Subcutaneous abdominal adipose tissue (tissue), 5 donors: ENCODE measurements at regions not wholly inside any gene's neighbourhood (a gene's known extent, or its start where the extent isn't known, plus 50 kb on each side); places are given as distances from the start of the nearest gene placed in this dataset.

Source experiments
- H3K27ac ChIP-seq: one replicate; pipeline ENCODE4 v1.7.0; 2013; ENCODE audit warnings: low read depth, mild to moderate bottlenecking, inconsistent platforms, low read length, moderate library complexity
- H3K27me3 ChIP-seq, 5 donors: one replicate each; pipeline ENCODE4 v1.7.0; 2013; ENCODE audit warnings: low read length in 5 of 5, inconsistent platforms in 1 of 5; ENCODE audit not compliant: control insufficient read depth in 5 of 5, insufficient read depth in 4 of 5
- H3K36me3 ChIP-seq, 5 donors: one replicate each; pipeline ENCODE4 v1.7.0; 2013; ENCODE audit warnings: low read length in 5 of 5; ENCODE audit not compliant: control insufficient read depth in 5 of 5, insufficient read depth in 5 of 5
- H3K4me1 ChIP-seq, 5 donors: one replicate each; pipeline ENCODE4 v1.7.0; 2013; ENCODE audit warnings: low read length in 5 of 5, mild to moderate bottlenecking in 3 of 5, moderate library complexity in 1 of 5; ENCODE audit not compliant: control insufficient read depth in 5 of 5, insufficient read depth in 5 of 5
- H3K4me3 ChIP-seq, 5 donors: one replicate each; pipeline ENCODE4 v1.7.0; 2013; ENCODE audit warnings: low read length in 5 of 5, low read depth in 1 of 5
- H3K9ac ChIP-seq, 5 donors: one replicate each; pipeline ENCODE4 v1.7.0; 2013; ENCODE audit warnings: low read length in 5 of 5, mild to moderate bottlenecking in 4 of 5, moderate library complexity in 3 of 5
- H3K9me3 ChIP-seq, 5 donors: one replicate each; pipeline ENCODE4 v1.7.0; 2013; ENCODE audit warnings: low read length in 5 of 5; ENCODE audit not compliant: control insufficient read depth in 5 of 5
- donor health status: healthy.
- donor health status: healthy.
- donor health status: healthy.
- donor health status: healthy.
- donor health status: healthy.

DNA sequence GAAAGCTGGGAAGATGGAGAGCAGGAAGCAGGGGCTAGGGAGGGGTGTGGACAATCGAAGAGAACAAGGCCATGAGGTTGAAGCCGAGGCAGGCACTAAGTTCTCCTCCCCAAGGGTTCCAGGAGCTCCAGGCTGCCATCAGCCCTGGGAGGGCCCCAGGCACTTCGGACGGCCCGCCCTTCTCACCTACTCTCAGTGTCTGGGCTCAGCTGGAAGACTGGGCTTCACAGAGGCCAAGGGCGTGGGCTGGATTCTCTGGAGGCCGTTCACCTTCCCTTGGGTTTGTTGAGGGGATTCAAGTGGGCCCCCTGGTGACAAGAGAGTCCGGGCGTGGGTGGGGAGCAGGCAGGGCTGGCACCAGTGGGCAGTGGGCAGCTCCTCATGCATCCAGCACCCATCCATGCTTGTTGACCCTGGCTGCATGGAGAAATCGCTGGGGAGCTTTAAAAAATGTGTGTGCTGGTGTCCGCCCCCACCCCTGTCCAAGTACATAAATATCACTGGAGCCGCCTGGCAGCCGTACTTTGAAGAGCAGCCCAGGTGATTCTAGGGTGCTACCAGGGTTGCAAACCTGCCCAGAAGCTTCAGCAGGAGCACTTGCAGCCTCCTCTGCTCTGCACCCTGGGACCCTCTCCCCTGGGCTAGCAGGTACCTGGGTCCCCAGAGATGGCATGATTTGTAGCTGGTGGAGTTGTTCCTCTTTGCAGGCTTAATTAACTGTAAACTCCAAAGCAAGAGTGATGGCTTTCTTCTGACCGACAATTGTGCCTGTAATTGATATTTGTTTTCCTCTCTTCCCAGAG lies 74.3 kb downstream of the RTL6 start:
- peaks cover 0 to 31% (median 1%) of the 10 kb centered on the region in 5 donors for H3K4me1 ChIP-seq
- peaks cover 6 to 29% (median 9%) of the 10 kb centered on the region in 5 donors for H3K27me3 ChIP-seq
- H3K9ac ChIP-seq = no peak overlapping the region
- no peaks in the 10 kb centered on the region for H3K36me3 ChIP-seq
- H3K9me3 ChIP-seq = peaks cover 0 to 23% (median 16%) of the 10 kb centered on the region in 5 donors
- H3K27ac ChIP-seq = no peak overlapping the region
- no peak overlapping the region for H3K4me3 ChIP-seq

DNA sequence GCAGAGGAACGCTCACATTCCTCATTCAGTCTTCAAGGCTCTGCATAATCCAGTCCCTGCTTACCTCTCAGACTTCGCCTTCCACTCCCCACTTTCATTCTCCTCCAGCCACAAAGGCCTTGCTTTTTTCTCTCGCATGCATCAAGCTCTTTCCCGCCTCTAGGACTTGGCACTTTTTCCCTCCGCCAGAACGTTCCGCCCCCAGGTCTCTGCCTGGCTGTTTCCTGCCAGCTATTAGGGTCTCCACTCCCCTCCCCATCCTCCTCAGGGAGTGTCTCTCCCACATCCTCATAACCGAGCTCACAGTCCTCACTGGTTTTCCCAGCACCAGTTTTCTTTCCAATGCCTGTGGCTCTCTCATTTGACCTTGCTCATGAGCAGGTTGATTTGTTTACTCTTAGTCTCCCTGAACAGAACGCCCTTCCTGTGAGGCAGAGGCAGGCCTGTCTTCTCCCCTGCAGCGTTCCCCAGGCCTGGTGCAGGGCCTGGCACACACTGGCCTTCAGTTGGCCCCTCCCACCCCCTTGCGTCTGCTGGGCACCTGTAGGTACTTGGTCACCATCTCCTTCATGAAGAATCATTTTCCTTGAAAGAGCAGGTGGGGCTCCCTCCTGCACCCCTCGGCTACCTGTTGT lies 75.2 kb downstream of the RTL6 start:
- peaks cover 0 to 31% (median 1%) of the 10 kb centered on the region in 5 donors for H3K4me1 ChIP-seq
- H3K9me3 ChIP-seq = peaks cover 0 to 24% (median 17%) of the 10 kb centered on the region in 5 donors
- no peaks in the 10 kb centered on the region for H3K36me3 ChIP-seq
- no peak overlapping the region for H3K27ac ChIP-seq
- H3K27me3 ChIP-seq = peaks cover 5 to 24% (median 8%) of the 10 kb centered on the region in 5 donors
- H3K4me3 ChIP-seq = no peak overlapping the region
- H3K9ac ChIP-seq = no peak overlapping the region

GRCh38 chr22:44419429-44419828 lies 78.6 kb downstream of the RTL6 start:
- H3K9me3 ChIP-seq = peaks cover 0 to 28% (median 17%) of the 10 kb centered on the region in 5 donors
- no peak overlapping the region for H3K9ac ChIP-seq
- H3K4me3 ChIP-seq = no peak overlapping the region
- H3K4me1 ChIP-seq = peaks cover 0 to 23% (median 0%) of the 10 kb centered on the region in 5 donors
- no peaks in the 10 kb centered on the region for H3K36me3 ChIP-seq
- H3K27me3 ChIP-seq = peaks cover 2 to 8% (median 4%) of the 10 kb centered on the region in 5 donors
- no peak overlapping the region for H3K27ac ChIP-seq

GRCh38 chr22:44413211-44413610 lies 84.8 kb downstream of the RTL6 start:
- H3K4me3 ChIP-seq = no peak overlapping the region
- H3K9ac ChIP-seq = no peak overlapping the region
- H3K27me3 ChIP-seq = peaks cover 7 to 19% (median 13%) of the 10 kb centered on the region in 5 donors
- H3K36me3 ChIP-seq = no peaks in the 10 kb centered on the region
- peaks cover 0 to 6% (median 0%) of the 10 kb centered on the region in 5 donors for H3K4me1 ChIP-seq
- H3K9me3 ChIP-seq = peaks cover 0 to 4% (median 0%) of the 10 kb centered on the region in 5 donors
- H3K27ac ChIP-seq = no peak overlapping the region

DNA sequence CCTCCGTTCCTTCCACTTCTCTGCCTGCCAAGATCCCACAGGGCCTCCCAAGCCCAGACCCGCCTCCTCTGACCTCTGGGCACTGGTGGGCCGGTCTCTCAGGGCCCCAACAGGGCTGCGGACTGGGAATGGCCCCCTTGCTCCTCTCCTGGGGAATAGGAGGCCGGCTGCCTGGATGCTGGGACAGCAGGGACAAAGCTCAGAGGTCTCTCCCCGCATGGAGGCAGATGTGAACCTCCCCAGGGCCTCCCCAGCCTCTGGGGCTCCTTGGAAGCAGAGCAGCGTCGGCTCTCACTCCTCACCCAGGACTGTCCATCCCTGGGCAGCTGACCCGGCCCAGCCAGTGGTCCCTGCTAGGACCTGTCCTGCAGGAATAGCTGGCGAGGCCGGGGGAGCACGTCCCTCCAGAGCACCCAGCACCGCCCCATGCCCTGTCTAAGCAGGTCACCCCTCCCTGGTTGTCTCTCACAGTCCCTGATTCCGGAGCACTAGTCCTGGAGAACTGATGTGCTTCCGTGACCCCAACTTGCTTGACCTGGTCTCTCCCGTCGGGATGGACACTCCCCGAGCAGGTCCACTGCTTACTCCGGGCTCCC lies 85.8 kb downstream of the RTL6 start:
- no peak overlapping the region for H3K27ac ChIP-seq
- H3K9me3 ChIP-seq = peaks cover 0 to 4% (median 0%) of the 10 kb centered on the region in 5 donors
- peaks cover 0 to 6% (median 0%) of the 10 kb centered on the region in 5 donors for H3K4me1 ChIP-seq
- H3K27me3 ChIP-seq = peaks cover 7 to 19% (median 13%) of the 10 kb centered on the region in 5 donors
- no peak overlapping the region for H3K4me3 ChIP-seq
- no peaks in the 10 kb centered on the region for H3K36me3 ChIP-seq
- H3K9ac ChIP-seq = no peak overlapping the region

GRCh38 chr22:44411226-44412135 lies 86.6 kb downstream of the RTL6 start:
- Histone ChIP-seq H3K27ac (no peak overlapping the region), H3K9me3 (peaks cover 0 to 4% (median 0%) of the 10 kb centered on the region in 5 donors), H3K4me1 (peaks cover 0 to 6% (median 0%) of the 10 kb centered on the region in 5 donors), H3K36me3 (no peaks in the 10 kb centered on the region), H3K27me3 (peaks cover 7 to 21% (median 13%) of the 10 kb centered on the region in 5 donors), H3K9ac (no peak overlapping the region), H3K4me3 (no peak overlapping the region)

DNA sequence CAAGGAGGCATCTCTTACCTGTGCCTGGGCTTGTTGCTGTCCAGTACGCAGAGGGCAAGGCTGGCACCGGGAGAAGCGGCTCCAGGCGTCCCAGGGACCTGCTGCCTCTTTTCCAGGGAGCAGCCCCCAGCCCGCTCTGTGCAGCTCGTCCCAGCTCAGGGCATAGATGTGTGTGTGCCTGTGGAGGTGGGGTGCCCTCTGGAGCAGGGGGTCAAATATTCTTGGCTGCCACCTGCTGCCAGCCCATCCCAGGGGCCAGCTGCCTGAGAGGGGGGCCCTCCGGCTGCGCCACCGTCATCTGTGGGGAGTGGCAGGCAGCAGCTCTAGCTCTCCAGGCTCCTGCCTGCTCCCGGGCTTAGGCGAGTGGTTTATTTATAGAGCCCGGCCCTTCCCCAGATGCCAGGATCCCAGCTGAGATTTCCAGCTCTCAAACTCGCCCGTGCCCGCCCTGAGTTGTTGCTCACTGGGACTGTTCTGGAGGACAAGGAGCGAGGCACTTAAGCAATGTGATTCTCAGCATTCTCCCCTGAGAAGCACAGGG lies 87.5 kb downstream of the RTL6 start:
- Histone ChIP-seq H3K36me3 (no peaks in the 10 kb centered on the region), H3K9ac (no peak overlapping the region), H3K4me1 (peaks cover 0 to 6% (median 0%) of the 10 kb centered on the region in 5 donors), H3K4me3 (no peak overlapping the region), H3K9me3 (peaks cover 0 to 4% (median 0%) of the 10 kb centered on the region in 5 donors), H3K27ac (no peak overlapping the region), H3K27me3 (peaks cover 7 to 21% (median 13%) of the 10 kb centered on the region in 5 donors)

DNA sequence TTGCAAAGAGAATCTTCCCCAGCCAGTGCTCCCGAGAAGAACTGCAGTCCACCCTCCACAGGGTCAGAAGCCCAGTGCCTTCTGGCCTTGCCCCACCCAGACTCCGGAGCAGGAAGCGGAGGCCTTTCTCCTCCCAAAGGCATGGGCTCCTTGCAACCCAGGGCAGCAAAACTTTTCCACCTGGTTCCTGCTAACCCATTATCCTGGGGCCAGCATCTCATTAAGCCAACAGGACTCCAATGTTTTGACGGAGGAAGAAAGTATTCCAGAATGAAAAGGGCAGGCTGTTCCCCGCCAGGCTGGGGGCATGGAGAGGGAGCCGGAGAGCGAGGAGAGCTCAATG lies 88.1 kb downstream of the RTL6 start:
- Histone ChIP-seq H3K27ac (no peak overlapping the region), H3K9me3 (no peaks in the 10 kb centered on the region), H3K4me1 (peaks cover 0 to 6% (median 0%) of the 10 kb centered on the region in 5 donors), H3K36me3 (no peaks in the 10 kb centered on the region), H3K27me3 (peaks cover 7 to 21% (median 13%) of the 10 kb centered on the region in 5 donors), H3K4me3 (no peak overlapping the region), H3K9ac (no peak overlapping the region)

GRCh38 chr22:44409211-44409973 lies 88.6 kb downstream of the RTL6 start:
- H3K9ac ChIP-seq = no peak overlapping the region
- H3K27ac ChIP-seq = no peak overlapping the region
- H3K9me3 ChIP-seq = no peaks in the 10 kb centered on the region
- H3K27me3 ChIP-seq = peaks cover 7 to 21% (median 13%) of the 10 kb centered on the region in 5 donors
- no peaks in the 10 kb centered on the region for H3K36me3 ChIP-seq
- peaks cover 0 to 6% (median 0%) of the 10 kb centered on the region in 5 donors for H3K4me1 ChIP-seq
- H3K4me3 ChIP-seq = no peak overlapping the region
